HG02981 (cell line): ENCODE measurements at regions not wholly inside any gene's neighbourhood (a gene's known extent, or its start where the extent isn't known, plus 50 kb on each side); places are given as distances from the start of the nearest gene placed in this dataset.
"Not testable (repeated sequence)": the region's sequence is repeated elsewhere in the genome, so short reads cannot be mapped to it uniquely, and the experiment has no call there.

Experiments used
- ATAC-seq: cut with Tn5 transposase; IDR thresholded peaks from one replicate; pipeline ENCODE4 v1.9.1; 2021; ENCODE audit warnings: mild to moderate bottlenecking, moderate library complexity; ENCODE audit not compliant: unreplicated experiment

DNA sequence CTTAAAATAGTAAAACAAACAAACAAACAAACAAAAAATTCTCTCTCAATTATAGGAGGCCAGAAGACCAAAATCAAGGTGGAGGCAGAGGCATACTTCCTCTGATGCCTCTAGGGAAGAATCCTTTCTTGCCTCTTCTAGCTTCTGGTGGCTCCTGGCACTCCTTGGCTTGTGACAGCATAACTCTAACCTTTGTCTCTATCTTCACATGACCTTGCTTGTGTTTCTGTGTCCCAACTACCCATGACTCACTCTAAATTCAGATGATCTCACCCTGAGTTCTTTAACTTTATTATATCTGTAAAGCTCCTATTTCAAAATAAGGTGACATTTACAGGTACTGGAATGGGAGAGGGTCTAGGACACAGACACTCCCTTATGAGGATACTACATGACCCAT, 88.3 kb upstream of the ANTXRL start:
- ATAC-seq: no peak

DNA sequence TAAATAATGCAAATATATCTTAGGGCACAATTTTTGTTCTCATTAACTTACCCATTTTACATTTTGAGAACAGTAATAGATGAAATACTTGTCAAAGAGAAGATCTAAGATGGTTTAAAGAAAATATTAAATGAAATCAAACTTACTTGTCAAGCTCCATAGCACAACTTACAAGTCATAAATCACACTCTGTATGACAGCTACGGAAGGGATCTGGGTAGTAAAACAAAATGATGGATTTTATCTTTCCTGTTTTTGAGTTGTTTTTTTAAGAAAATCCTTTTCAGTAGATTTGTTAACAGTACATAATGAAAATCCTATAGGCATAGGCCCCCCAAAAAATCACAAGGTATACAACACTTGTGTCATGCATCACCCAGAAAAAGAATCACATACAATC, 84.4 kb upstream of the ANTXRL start:
- ATAC-seq: not testable (repeated sequence)

DNA sequence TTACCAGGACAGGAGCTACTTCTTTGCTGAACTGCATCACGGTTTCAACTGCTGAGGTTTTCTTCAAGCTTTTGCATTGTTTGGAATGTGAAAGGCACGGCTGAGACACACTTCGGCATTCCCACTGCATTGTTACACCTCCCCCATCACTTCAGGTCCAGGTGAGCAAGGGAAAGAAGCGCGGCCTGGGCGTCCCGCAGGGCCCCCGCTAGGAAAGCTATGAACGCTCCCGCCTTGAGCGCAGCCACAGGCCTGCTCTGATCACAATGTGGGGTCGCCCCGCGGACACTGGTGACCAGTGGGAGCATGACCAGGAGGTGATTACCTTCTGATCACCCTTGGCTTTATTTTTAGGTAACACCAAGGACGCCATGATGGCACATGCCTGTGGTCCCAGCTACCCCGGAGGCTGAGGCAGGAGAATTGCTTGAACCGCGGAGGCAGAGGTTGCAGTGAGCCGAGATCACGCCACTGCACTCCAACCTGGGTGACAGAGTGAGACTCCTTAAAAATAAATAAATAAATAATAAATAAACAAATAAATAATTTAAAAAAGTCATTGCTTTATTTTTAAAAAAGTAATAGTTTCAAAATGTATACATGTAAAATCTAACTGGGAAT, 82.2 kb upstream of the ANTXRL start:
- not testable (repeated sequence) for ATAC-seq

DNA sequence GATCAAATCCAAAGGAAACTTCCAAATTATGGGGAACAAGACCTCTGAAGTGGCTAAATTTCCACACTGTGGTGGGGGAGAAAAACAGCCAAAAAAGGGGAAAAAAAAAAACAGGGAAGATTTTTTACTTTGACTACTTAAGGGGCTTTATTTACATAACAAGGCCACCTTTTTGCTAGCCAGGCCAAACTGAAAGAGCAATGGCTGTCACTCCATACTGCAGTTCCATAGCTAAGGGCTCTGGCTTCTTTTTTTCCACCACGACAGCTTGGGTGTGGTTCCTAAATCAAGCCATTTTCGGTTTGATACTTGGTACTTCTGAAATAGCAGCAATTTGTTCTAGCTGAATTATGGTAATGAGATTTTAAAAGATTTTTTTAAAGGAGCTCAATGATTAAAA, 76.4 kb upstream of the ANTXRL start:
- ATAC-seq: not testable (repeated sequence)

DNA sequence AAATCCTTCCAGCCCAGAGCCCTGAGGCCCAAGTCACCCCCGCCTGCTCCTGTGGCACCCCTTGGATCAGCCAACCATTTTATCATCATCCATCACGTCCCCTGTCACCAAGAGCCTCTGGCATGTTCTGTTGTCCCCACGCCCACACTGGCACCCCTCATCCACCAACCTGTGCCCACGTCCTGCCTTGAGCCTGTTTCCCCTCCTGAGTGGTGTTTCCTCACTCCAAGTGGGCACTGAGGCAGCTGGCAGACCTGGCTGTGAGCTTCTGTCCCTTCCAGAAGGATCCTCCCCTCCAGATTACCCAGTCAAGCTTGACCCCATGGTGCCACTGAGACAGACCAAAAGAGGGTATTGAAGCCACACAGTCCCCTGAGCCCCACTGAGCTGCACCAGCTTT, 71.4 kb upstream of the ANTXRL start:
- no peak for ATAC-seq

DNA sequence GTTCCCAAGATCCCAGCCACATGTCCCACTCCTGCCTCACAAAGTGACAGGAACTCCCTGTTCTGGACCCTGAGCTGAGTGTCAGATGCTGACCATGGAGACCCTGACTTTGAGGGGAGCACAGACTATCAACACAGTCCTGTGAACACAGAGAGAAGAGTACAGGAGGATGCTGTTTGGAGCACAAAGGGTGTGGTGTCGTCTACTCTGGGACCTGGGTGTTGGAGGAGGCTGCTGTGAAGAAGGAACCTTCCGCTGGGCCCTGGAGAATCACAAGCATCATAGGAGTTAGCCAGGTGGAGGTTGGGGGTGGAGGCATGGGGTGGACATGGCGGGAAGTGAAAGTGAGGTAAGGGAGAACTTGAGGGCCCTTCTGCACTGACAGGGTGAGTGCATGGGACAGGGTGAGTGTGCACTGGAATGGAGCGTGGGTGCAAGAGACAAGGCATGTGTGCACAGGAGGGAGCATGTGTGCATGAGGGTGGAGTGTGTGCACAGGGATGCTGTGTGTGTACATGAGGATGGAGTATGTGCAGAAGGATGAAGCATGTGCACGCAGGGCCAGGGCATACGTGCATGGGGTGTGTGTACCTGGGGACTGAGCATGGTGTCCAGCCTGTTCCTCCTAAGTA, 70.7 kb upstream of the ANTXRL start:
- ATAC-seq: no peak

DNA sequence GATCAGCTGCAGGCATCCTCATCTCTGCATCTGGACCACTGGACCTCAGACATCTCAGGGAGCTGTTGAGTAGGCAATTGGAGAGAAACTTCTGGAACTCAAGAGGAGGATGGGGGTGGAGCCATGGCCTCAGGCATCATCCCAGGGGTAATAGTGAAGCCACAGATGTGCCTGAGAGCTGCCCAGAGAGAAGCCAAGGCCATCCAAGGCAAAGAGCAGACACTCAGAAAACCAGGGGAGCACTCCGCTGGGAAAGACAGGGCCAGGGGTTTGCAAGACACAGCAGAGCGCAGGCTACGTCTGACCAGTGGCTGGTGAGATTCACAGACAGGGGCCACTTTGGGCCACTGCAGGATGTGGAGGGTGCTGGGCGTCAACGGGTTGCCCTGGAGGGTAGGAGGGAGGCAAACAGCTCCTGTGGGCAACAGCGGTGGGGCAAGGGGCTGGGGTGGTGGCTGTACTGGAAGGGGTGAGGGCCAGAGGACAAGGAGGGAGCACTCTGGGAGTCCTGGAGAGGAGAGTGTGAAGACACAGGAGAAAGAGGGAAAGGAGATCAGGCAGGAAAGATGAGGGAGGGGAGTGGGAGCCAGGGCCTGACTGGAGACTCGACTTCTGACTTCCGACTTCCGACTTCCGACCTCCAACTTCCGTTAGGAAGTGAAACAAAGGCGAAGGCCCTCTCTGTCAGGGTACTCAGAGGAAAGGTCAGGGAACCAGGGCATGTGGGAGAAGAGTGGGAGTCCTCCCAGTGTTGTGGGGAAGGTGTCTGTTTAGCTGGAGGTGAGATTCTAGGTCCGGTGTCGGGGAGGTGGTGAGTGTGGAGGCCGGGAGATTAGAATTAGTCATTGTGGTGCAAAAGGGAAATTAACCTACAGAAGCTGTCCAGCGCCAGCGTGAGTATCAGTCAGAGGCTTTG, 69.7 kb upstream of the ANTXRL start:
- ATAC-seq: no peak

DNA sequence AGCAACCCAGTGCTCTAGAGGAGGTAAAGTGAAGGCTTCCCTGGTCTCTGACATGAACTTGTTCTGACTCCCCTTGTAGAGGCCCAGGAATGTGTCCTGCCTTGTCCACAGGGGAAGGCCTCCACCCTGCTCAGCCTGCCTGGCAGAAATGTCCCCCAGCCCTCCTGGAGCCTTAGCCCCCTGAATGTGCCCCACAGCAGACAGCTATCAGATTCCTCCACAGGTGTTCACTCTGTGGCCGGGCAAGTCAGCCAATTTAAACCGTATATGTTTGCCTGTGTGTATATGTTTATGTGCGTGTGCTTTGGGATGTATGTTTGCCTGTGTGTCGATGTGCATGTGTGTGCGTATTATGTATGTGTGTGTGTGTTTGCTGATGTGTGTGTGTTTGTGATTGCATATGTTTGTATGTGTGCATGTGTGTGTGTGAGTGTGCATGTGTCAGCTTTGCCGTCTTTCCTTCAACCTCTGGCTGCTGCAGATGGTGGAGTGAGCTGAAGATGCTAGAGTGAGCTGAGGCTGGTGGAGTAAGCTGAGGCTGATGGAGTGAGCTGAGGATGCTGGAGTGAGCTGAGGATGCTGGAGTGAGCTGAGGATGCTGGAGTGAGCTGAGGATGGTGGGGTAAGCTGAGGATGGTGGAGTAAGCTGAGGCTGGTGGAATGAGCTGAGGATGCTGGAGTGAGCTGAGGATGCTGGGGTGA, 68.9 kb upstream of the ANTXRL start:
- no peak for ATAC-seq

DNA sequence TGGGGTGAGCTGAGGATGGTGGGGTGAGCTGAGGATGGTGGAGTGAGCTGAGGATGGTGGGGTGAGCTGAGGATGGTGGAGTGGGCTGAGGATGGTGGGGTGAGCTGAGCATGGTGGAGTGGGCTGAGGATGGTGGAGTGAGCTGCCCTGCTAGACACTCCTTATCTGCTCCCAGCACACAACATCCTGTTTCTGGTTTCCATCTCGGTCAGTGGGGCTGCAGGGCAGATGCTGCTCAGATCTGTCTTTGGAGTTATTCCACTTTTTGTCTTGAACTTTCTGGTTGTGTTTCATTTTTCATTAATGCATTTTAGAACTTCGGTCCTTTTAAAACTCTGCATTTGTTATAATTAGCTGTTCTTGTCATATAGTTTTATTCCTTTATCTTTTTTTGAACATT, 67.9 kb upstream of the ANTXRL start:
- ATAC-seq: no peak

DNA sequence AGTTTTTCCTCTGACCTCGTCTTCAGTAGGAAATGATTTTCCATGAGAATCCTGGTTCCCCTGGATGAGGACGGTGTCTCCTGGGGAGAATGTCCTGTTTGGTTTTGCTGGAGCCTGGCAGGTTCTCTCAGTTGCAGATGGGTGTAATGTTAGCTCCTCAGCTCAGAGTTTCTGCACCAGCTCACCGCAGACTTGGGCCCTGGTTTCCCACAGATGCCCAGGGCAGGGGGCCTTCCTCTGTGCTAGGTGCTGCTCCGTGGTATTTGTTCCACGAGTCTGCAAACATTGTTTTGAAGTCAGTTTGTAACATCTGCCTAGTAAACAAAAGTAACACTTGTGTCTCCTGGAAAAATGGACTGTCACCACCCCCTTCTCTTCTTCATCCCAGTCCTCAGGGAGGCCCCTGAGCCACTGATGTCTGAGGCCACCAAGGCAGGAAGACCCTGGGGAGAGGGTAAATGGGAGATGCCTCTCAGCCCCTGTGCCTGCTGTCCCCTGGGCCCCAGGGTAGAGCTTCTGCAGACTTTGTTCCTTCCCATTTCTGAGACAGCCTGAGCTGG, 67.3 kb upstream of the ANTXRL start:
- not testable (repeated sequence) for ATAC-seq

DNA sequence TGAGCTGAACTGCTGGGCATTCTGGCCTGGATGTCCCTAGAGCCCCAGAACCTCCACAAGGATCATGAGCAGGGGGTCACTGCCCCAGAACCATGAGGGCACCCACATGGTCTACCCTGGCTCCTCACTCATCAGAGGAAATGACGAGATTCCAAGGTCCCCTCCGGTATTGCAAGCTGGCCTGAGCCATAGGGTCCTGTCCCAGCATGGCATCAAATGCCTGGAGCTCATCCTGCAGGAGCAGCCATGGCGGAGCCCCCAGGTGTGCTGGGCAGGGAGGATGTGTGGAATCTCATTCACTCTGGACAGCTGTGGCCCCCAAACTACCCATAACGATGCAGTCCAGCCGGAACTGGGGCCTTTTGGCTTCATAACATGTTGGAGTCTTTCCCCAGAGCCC, 66.6 kb upstream of the ANTXRL start:
- ATAC-seq: no peak

DNA sequence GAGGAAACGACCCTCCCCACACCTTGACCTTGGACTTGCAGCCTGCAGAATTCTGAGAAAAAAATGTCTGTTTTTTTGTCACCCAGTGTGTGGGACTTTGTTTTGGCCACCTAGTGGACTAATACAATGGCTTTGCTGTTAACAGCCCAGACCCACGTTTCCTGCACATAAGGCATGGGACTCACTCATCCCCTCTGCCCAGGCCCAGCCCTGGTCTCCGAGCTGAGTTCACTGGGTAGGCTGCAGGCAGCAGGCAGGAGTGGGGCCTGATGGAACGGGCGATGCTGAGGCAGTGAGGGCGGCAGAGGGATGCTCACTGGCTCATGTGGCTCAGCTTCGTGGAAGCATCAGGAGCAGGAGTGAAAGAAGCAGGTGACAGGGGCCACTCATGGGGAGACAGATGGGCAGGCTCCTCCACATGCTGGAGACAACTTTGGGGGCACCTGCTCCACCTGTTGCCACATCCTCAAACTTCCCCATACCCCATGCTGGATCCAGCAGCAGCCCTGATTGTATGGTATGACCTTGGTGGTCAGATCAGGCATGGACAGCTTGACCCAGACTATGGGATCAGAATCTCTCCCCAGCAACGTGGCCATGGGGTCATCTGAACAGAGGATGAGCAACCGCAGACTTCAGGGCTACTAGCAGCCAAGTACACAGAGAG, 65.8 kb upstream of the ANTXRL start:
- no peak for ATAC-seq

DNA sequence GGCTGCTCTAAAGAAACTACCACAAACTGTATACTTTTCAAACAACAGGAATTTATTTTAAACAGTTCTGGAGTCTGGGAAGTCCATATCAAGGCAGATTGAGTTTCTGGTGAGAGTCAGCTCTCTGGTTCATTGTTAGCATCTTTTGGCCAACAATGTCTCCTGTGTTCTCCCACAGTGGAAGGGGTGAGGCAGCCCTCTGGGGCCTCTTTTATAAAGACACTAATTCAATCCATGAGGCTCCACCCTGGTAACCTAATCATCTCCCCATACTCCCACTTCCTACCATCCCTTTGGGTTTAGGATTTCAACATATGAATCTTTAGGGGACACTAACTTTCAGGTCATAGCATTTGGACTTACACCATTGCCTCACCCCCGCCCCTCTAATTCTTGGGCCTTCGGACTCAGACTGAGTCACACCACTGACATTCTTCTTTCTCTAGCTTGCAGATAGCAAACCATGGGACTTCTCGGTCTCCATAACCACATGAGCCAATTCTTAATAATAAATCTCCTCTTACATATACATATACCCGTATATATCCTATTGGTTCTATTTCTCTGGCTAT, 64.3 kb upstream of the ANTXRL start:
- ATAC-seq: no peak

DNA sequence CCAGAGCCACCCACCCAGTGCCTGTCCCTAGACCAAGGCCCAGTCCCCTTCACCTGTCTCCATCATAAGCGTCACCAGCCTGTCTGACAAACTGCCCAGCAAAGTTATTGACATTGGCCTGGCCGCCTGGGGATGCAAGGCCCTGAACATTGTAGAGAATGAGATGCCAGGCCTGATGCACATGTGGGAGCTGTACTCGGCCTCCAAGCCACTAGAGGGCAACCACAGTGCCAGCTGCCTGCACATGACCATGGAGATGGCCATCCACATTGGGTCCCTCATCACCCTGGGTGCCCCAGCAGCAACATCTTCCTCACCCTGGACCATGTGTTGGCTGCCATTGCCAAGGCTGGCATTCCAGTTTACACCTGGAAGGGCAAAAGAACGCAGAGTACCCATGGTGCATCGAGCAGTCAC, 63.7 kb upstream of the ANTXRL start:
- no peak for ATAC-seq

DNA sequence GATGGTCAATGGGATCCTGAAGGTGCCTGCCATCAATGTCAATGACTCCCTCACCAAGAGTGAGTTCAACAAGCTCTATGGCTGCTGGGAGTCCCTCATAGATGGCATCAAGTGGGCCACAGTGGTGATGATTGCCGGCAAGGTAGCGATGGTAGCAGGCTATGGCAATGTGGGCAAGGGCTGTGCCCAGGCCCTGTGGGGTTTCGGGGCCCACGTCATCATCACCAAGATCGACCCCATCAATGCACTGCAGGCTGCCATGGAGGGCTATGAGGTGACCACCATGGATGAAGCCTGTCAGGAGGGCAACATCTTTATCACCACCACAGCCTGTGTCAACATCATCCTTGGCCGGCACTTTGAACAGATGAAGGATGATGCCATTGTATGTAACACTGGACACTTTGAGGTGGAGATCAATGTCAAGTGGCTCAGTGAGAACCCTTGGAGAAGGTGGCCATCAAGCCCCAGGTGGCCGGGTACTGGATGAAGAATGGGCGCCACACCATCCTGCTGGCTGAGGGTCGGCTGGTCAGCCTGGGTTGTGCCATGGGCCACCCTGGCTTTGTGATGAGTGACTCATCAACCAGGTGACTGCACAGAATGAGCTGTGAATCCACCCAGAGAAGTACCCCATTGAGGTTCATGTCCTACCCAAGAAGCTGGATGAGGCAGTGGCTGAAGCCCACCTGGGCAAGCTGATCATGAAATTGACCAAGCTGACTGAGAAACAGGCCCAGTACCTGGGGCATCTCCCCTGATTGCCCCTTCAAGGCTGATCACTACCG, 63.0 kb upstream of the ANTXRL start:
- no peak for ATAC-seq

DNA sequence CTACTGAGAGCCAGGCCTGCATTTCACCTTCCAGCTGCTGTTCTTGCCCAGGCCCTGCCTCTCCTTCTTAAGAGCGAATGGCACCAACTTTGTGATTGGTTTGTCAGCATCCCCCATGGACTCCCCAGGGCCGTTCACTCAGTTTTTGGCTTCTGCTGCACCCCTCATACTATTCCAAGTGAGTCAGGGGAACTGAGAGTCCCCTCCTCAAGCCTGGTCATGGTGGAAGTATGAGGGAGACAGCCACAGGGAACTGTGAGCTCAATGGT, 62.4 kb upstream of the ANTXRL start:
- ATAC-seq: no peak

DNA sequence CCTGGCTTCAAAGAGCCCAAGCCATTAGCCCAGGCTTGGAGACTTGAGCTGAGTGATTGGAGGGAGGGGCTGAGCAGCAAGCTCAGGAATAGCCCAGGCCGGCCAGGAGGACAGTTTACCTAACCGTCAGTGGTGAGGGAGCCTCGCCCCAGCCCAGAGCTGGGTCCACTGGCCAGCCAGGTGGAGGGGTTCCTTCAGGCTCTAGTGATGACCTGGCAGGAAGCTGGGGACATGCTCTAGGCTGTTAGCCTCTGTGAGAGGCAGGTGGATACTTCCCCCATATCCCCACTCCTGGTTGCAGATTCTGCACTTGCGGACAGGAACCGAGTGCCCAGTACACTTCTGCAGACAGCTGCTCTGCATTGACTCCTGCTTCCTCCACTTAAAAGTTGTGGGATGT, 61.2 kb upstream of the ANTXRL start:
- ATAC-seq: no peak

DNA sequence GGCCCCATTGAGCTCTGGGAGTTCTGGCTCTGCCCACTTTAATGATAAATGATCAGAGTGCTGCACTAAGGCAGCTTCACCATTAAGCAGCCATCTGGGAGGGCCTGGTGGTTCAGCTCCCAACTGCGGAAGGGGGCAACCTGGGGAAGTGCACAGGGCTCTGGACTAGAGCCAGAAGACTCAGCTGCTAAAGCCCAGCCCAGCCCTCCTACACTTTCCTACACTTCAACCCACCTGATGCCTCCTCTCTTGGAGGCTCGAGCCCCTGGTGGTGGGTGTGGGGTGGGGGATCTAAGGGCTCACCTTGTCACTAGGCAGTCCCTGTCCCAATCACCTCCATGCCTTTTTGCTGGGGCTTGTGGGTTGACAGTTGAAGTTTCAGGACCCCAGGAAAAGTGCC, 60.6 kb upstream of the ANTXRL start:
- ATAC-seq: no peak

DNA sequence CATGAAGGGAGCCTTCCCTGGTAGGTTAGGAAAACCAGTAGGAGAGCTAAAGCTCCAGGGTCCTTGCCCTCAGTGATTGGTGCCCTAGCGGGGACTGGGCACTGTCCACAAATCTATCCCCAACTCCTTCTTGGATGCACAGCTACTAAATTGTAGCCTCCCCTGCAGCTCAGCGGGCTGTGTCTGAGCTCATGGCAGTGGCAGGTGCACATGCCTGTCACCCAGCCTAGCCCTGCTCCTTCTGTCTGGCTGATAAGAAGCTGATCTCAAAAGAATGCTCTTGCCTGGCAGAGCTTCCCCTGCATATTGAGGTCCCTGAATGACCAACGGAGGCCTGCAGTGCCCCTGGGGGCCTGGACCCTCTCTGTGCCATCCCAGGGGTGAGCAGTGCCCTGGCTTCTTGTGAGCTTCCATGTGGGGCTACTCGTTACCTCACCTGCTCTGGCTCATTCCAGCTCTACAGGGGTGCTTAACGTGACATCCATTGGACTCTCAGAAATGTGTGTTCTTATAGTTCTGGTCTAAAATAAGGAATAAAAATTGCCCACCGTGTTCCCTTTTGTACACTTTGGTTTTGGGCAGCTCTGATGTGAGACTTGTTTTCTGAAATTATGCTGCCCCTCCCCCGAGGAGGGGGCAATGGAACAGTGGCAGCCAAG, 59.8 kb upstream of the ANTXRL start:
- no peak for ATAC-seq
